Adrenal gland (tissue), 9 donors: ENCODE measurements at regions not wholly inside any gene's neighbourhood (a gene's known extent, or its start where the extent isn't known, plus 50 kb on each side); places are given as distances from the start of the nearest gene placed in this dataset.

ENCODE experiments used
- DNase-seq, 7 donors: peaks; one replicate each; pipeline ENCODE4 v3.0.0-alpha.2; 2019 to 2020
- H3K27ac ChIP-seq, 5 donors: fragments of 200-600 bp; sonication (generic) in 4 of 5; 1 replicate in 3 of 5; 2 replicates in 2 of 5; pipeline versions ENCODE4 v1.5.1 to v1.8.0; 2016 to 2020; ENCODE audit warnings: mild to moderate bottlenecking in 1 of 5
- H3K27me3 ChIP-seq: fragments of 200-600 bp; 2 replicates; pipeline ENCODE4 v1.8.0; 2021
- H3K36me3 ChIP-seq, 2 donors: fragments of 200-600 bp; replicated peaks in 1 of 2; 1 replicate in 1 of 2; 2 replicates in 1 of 2; pipeline versions ENCODE4 v1.5.1 to v1.8.0; 2018 to 2022
- H3K4me1 ChIP-seq, 2 donors: fragments of 200-600 bp; replicated peaks in 1 of 2; 1 replicate in 1 of 2; 2 replicates in 1 of 2; pipeline versions ENCODE4 v1.5.1 to v1.8.0; 2018 to 2021
- H3K4me3 ChIP-seq, 4 donors: fragments of 200-600 bp; sonication (generic) in 3 of 4; one replicate each; pipeline ENCODE4 v1.5.1; 2016 to 2018
- H3K9me3 ChIP-seq, 3 donors: fragments of 200-600 bp; sonication (generic) in 1 of 3; replicated peaks in 1 of 3; 1 replicate in 2 of 3; 2 replicates in 1 of 3; pipeline versions ENCODE4 v1.5.1 to v1.8.0; 2016 to 2021
- CTCF ChIP-seq, 6 experiments: fragments of 450-650 bp in 4 of 6; fragments of 200-600 bp in 2 of 6; sonication (generic) in 1 of 6; IDR thresholded peaks; 1 replicate in 5 of 6; 2 replicates in 1 of 6; pipeline versions ENCODE4 v1.5.1 to v1.8.0; 2016 to 2021; ENCODE audit warnings: antibody characterized with exemption in 6 of 6, mild to moderate bottlenecking in 2 of 6, moderate library complexity in 1 of 6
- POLR2A ChIP-seq, 2 donors: fragments of 450-650 bp; IDR thresholded peaks; one replicate each; pipeline ENCODE4 v1.6.1; 2017; ENCODE audit warnings: antibody characterized with exemption in 2 of 2, mild to moderate bottlenecking in 2 of 2, moderate library complexity in 1 of 2
- WGBS, 4 donors: extraction: QIAGEN DNeasy Blood & Tissue Kit in 2 of 4; methylation state at CpG; one replicate each; pipeline versions ENCODE4 v1.1.5 to v1.1.7; 2013 to 2017; 5-methylcytosine and 5-hydroxymethylcytosine counted together
- intact Hi-C, 2 donors: fragments of 100-400 bp; cut with DNase I; formaldehyde crosslinking; loops; one replicate each; pipeline versions ENCODE4 v1.14.1 to v1.15.0; 2022 to 2023
- donor health status: healthy with polysubstance abuse.
- donor health status: Bipolar disorder and iron deficiency.
- donor health status: DM: yes; HTN: yes; CAD: no.
- donor health status: DM: no; HTN: no; CAD: no.
- donor health status: DM: no; HTN: no; CAD: no.

GRCh38 chr3:194738254-194739093 lies 52.8 kb downstream of the FAM43A start:
- Histone ChIP-seq H3K27ac (peak overlapping the region in 2 of 5 donors; percentile 20 to 53), H3K27me3 (peaks cover 4% of the 10 kb centered on the region), H3K4me3 (no peak overlapping the region), H3K36me3 (no peaks in the 10 kb centered on the region), H3K4me1 (peaks cover 0 to 5% of the 10 kb centered on the region in 2 donors), H3K9me3 (no peaks in the 10 kb centered on the region)
- intact Hi-C loops, result no loop called here
- TF ChIP-seq POLR2A (IDR thresholded peaks at IDR 0.05) (no peak), CTCF (IDR thresholded peaks at IDR 0.05) (no peak)
- DNase-seq, result peak; percentile 29 to 72 (median 50)
- 62 to 72% (median 68%) methylated on average over 6 of the region's 6 CpGs for WGBS, 4 donors

GRCh38 chr3:194739498-194740284 lies 54.0 kb downstream of the FAM43A start:
- TF ChIP-seq CTCF (IDR thresholded peaks at IDR 0.05) (no peak), POLR2A (IDR thresholded peaks at IDR 0.05) (no peak)
- Histone ChIP-seq H3K27ac (no peak overlapping the region), H3K9me3 (no peaks in the 10 kb centered on the region), H3K4me3 (no peak overlapping the region), H3K36me3 (no peaks in the 10 kb centered on the region), H3K4me1 (peaks cover 0 to 5% of the 10 kb centered on the region in 2 donors), H3K27me3 (peaks cover 6% of the 10 kb centered on the region)
- WGBS, 4 donors, result 75 to 79% (median 76%) methylated on average over 11 of the region's 11 CpGs
- DNase-seq, result no peak
- intact Hi-C loops, result no loop called here

GRCh38 chr3:194740859-194741491 lies 55.3 kb downstream of the FAM43A start:
- H3K27me3 ChIP-seq, result peaks cover 6% of the 10 kb centered on the region
- no peak for TF ChIP-seq POLR2A (IDR thresholded peaks at IDR 0.05)
- TF ChIP-seq CTCF (IDR thresholded peaks at IDR 0.05), result no peak
- intact Hi-C loops, result no loop called here
- H3K4me3 ChIP-seq, result no peak overlapping the region
- WGBS, 4 donors, result 60 to 64% (median 62%) methylated on average over 14 to 16 of the region's 16 CpGs
- no peak overlapping the region for H3K27ac ChIP-seq
- H3K36me3 ChIP-seq, result no peaks in the 10 kb centered on the region
- H3K4me1 ChIP-seq, result peaks cover 0 to 5% of the 10 kb centered on the region in 2 donors
- H3K9me3 ChIP-seq, result no peaks in the 10 kb centered on the region
- no peak for DNase-seq

- Histone ChIP-seq H3K27me3 (peaks cover 6% of the 10 kb centered on the region), H3K36me3 (no peaks in the 10 kb centered on the region), H3K9me3 (no peaks in the 10 kb centered on the region), H3K4me3 (no peak overlapping the region), H3K4me1 (peaks cover 0 to 5% of the 10 kb centered on the region in 2 donors), H3K27ac (no peak overlapping the region)
- DNase-seq, result no peak
- 63 to 74% (median 67%) methylated on average over 7 of the region's 7 CpGs for WGBS, 4 donors
- TF ChIP-seq CTCF (IDR thresholded peaks at IDR 0.05) (no peak), POLR2A (IDR thresholded peaks at IDR 0.05) (no peak)
- intact Hi-C loops, result no loop called here
Observed at GRCh38 chr3:194741916-194742315, 56.2 kb downstream of the FAM43A start.
